ENCODE measurements at regions not wholly inside any gene's neighbourhood (a gene's known extent, or its start where the extent isn't known, plus 50 kb on each side); places are given as distances from the start of the nearest gene placed in this dataset.

- no peak overlapping the region for H3K56ac ChIP-seq (ENCODE audit: insufficient read length, low read depth, low read length)
- no CpG with 5 or more reads among the region's 10 CpGs for WGBS (ENCODE audit: extremely low coverage, insufficient read length, low lambda C conversion rate)
- no peak overlapping the region for H3K4ac ChIP-seq (ENCODE audit: low read depth, low read length)
- Mint-ChIP-seq H3K4me1 (peaks cover 0 to 5% of the 10 kb centered on the region in 2 experiments; a peak in 1 of 4 replicates), H3K4me3 (no peak overlapping the region), H3K27me3 (ENCODE audit: low read depth) (no peaks in the 10 kb centered on the region; the same call in 1 of the 2 replicates), H3K36me3 (ENCODE audit: insufficient read depth in 1 of 3, low read depth in 3 of 3) (peaks cover 4 to 19% (median 11%) of the 10 kb centered on the region in 3 experiments; a peak in 6 of 7 replicates), H3K9me3 (peaks cover 17 to 19% of the 10 kb centered on the region in 2 experiments), H3K27ac (no peak overlapping the region)
- H2BK20ac ChIP-seq (ENCODE audit: low read depth, low read length, poor library complexity, severe bottlenecking): no peak overlapping the region
- H3K9ac ChIP-seq (ENCODE audit: extremely low read depth, insufficient read length, low read length): no peak overlapping the region
- H2BK5ac ChIP-seq (ENCODE audit: insufficient read length, low read length): no peak overlapping the region
- no peak overlapping the region for H2BK15ac ChIP-seq (ENCODE audit: low read depth, low read length)
- no peaks in the 10 kb centered on the region for H3K23me2 ChIP-seq (ENCODE audit: insufficient read length, low read depth, low read length, poor library complexity, severe bottlenecking)
- H3K14ac ChIP-seq (ENCODE audit: insufficient read depth, low read length): no peak overlapping the region
- H2AK5ac ChIP-seq (ENCODE audit: insufficient read length, low read length): no peak overlapping the region
- H3T11ph ChIP-seq (ENCODE audit: low read length): no peak overlapping the region
- H2BK120ac ChIP-seq (ENCODE audit: low read depth, low read length, poor library complexity, severe bottlenecking): no peak overlapping the region
- no peak overlapping the region for H2BK12ac ChIP-seq (ENCODE audit: insufficient read length, low read depth, low read length)
- H3K79me1 ChIP-seq (ENCODE audit: insufficient read depth, low read depth, low read length, poor library complexity, severe bottlenecking): no peaks in the 10 kb centered on the region
- H3K4me2 ChIP-seq (ENCODE audit: insufficient read depth, insufficient read length, low read length): no peak overlapping the region
- H3K9me3 ChIP-seq (ENCODE audit: control insufficient read depth, low read depth, low read length): no peaks in the 10 kb centered on the region
- peak; percentile 53 for DNase-seq
- H2AFZ ChIP-seq (ENCODE audit: low read length): no peak overlapping the region
- no peak overlapping the region for H3K18ac ChIP-seq (ENCODE audit: insufficient read length, low read depth, low read length)
- H4K91ac ChIP-seq (ENCODE audit: insufficient read length, low read depth, low read length): no peak overlapping the region
- H4K5ac ChIP-seq (ENCODE audit: insufficient read length, low read depth, low read length): no peak overlapping the region
- H4K20me1 ChIP-seq (ENCODE audit: control insufficient read depth, insufficient read depth, insufficient read length): no peaks in the 10 kb centered on the region
- TF ChIP-seq CTCF (conservative IDR thresholded peaks at IDR 0.05): peak; percentile 81
- no peaks in the 10 kb centered on the region for H3K4me1 ChIP-seq (ENCODE audit: insufficient read depth, low read length)
- H3K27me3 ChIP-seq (ENCODE audit: insufficient read depth, low read length): no peaks in the 10 kb centered on the region
- H4K8ac ChIP-seq (replicated peaks; ENCODE audit: insufficient read length, low read depth, low read length): no peak overlapping the region
- no peak overlapping the region for H3K23ac ChIP-seq (ENCODE audit: insufficient read length, low read depth, low read length)
- no peaks in the 10 kb centered on the region for H3K79me2 ChIP-seq (ENCODE audit: insufficient read depth, low read length)
- no peak overlapping the region for H3K27ac ChIP-seq (ENCODE audit: insufficient read length, low read depth, low read length)
Measured at GRCh38 chr11:79708319-79708932, 267.6 kb upstream of the TENM4 start.

Measured in H9 (cell line).